Breast epithelium (tissue), 3 donors: ENCODE measurements at regions not wholly inside any gene's neighbourhood (a gene's known extent, or its start where the extent isn't known, plus 50 kb on each side); places are given as distances from the start of the nearest gene placed in this dataset.

Source experiments
- CTCF ChIP-seq, 3 donors: fragments of 450-650 bp; IDR thresholded peaks; one replicate each; pipeline ENCODE4 v1.5.1; 2016 to 2017; ENCODE audit warnings: antibody characterized with exemption in 3 of 3, mild to moderate bottlenecking in 3 of 3, moderate library complexity in 3 of 3
- POLR2A ChIP-seq: fragments of 450-650 bp; IDR thresholded peaks from one replicate; pipeline ENCODE4 v1.6.1; 2016; ENCODE audit warnings: antibody characterized with exemption, mild to moderate bottlenecking, moderate library complexity
- POLR2AphosphoS5 ChIP-seq, 3 donors: sonication (generic); formaldehyde crosslinking; IDR thresholded peaks; one replicate each; pipeline ENCODE4 v1.6.1; 2017; ENCODE audit warnings: antibody characterized with exemption in 3 of 3

- TF ChIP-seq CTCF (IDR thresholded peaks at IDR 0.05) (no peak), POLR2A (no peak), POLR2AphosphoS5 (IDR thresholded peaks at IDR 0.05) (no peak)
These were observed 390.0 kb downstream of the TNS3 start for GRCh38 chr7:47191876-47192291.
